Ishikawa (cell line): ENCODE measurements at regions not wholly inside any gene's neighbourhood (a gene's known extent, or its start where the extent isn't known, plus 50 kb on each side); places are given as distances from the start of the nearest gene placed in this dataset.

Source experiments
- CEBPB ChIP-seq: IDR thresholded peaks from 2 replicates; pipeline ENCODE4 v1.6.1; 2012
- CREB1 ChIP-seq: IDR thresholded peaks from 2 replicates; pipeline ENCODE4 v1.6.1; 2012; ENCODE audit warnings: low read depth
- EGR1 ChIP-seq: IDR thresholded peaks from 2 replicates; pipeline ENCODE4 v1.6.1; 2012
- EP300 ChIP-seq: IDR thresholded peaks from 2 replicates; pipeline ENCODE4 v1.6.1; 2012; ENCODE audit warnings: borderline replicate concordance
- FOXM1 ChIP-seq: IDR thresholded peaks from 2 replicates; pipeline ENCODE4 v1.6.1; 2012; ENCODE audit warnings: low read depth, borderline replicate concordance
- MAX ChIP-seq: IDR thresholded peaks from 2 replicates; pipeline ENCODE4 v1.6.1; 2012
- NFIC ChIP-seq: IDR thresholded peaks from 2 replicates; pipeline ENCODE4 v1.6.1; 2012
- RAD21 ChIP-seq: IDR thresholded peaks from 2 replicates; pipeline ENCODE4 v1.6.1; 2012; ENCODE audit warnings: low read depth
- REST ChIP-seq: IDR thresholded peaks from 2 replicates; pipeline ENCODE4 v1.6.1; 2012; ENCODE audit warnings: low read depth, mild to moderate bottlenecking
- TAF1 ChIP-seq: IDR thresholded peaks from 2 replicates; pipeline ENCODE4 v1.6.1; 2012; ENCODE audit warnings: low read depth, mild to moderate bottlenecking
- TCF12 ChIP-seq: IDR thresholded peaks from 2 replicates; pipeline ENCODE4 v1.6.1; 2012; ENCODE audit warnings: low read depth
- TEAD4 ChIP-seq: IDR thresholded peaks from 2 replicates; pipeline ENCODE4 v1.6.1; 2012
- USF1 ChIP-seq: IDR thresholded peaks from 2 replicates; pipeline ENCODE4 v1.6.1; 2012
- YY1 ChIP-seq: IDR thresholded peaks from 2 replicates; pipeline ENCODE4 v1.6.1; 2012; ENCODE audit warnings: low read depth
- ZBTB7A ChIP-seq: IDR thresholded peaks from 2 replicates; pipeline ENCODE4 v1.6.1; 2012; ENCODE audit warnings: low read depth

- TF ChIP-seq TCF12 (no peak), USF1 (no peak), FOXM1 (no peak), REST (no peak), NFIC (no peak), EGR1 (no peak), YY1 (no peak), RAD21 (no peak), TEAD4 (no peak), CREB1 (no peak), CEBPB (no peak), EP300 (no peak), ZBTB7A (no peak), MAX (no peak), TAF1 (no peak)
Measured at GRCh38 chr17:16888413-16889087, 83.4 kb downstream of the TNFRSF13B start.

- TF ChIP-seq YY1 (no peak), TEAD4 (no peak), MAX (no peak), CEBPB (no peak), USF1 (no peak)
Measured at GRCh38 chr17:16887523-16888095, 84.3 kb downstream of the TNFRSF13B start.

GRCh38 chr17:16886655-16887322, 85.1 kb downstream of the TNFRSF13B start:
- TF ChIP-seq MAX (no peak), YY1 (no peak), RAD21 (no peak), CEBPB (no peak), NFIC (no peak)

GRCh38 chr17:16882243-16882925, 89.5 kb downstream of the TNFRSF13B start:
- TF ChIP-seq CREB1 (no peak), NFIC (no peak), USF1 (no peak), TEAD4 (no peak), TAF1 (no peak), YY1 (no peak), EGR1 (no peak), RAD21 (no peak), MAX (no peak), EP300 (no peak), TCF12 (no peak), FOXM1 (no peak), REST (no peak), ZBTB7A (no peak)
